SK-N-MC (cell line): ENCODE measurements at regions not wholly inside any gene's neighbourhood (a gene's known extent, or its start where the extent isn't known, plus 50 kb on each side); places are given as distances from the start of the nearest gene placed in this dataset.
"Not testable (repeated sequence)": the region's sequence is repeated elsewhere in the genome, so short reads cannot be mapped to it uniquely, and the experiment has no call there.

Experiments used
- DNase-seq: peaks from one replicate; pipeline ENCODE4 v3.0.0-alpha.2; 2011; ENCODE audit warnings: low read depth, low spot score
- H3K27ac ChIP-seq: fragments of 200-600 bp; sonication (generic); 2 replicates; pipeline ENCODE4 v1.5.1; 2016; ENCODE audit warnings: mixed run types
- H3K36me3 ChIP-seq: fragments of 200-600 bp; sonication (generic); 2 replicates; pipeline ENCODE4 v1.6.1; 2017; ENCODE audit warnings: antibody characterized with exemption, low read length, mixed read lengths; ENCODE audit not compliant: insufficient read depth
- H3K4me3 ChIP-seq: fragments of 200-600 bp; sonication (generic); 2 replicates; pipeline ENCODE4 v1.5.1; 2016
- H3K9ac ChIP-seq: fragments of 200-600 bp; sonication (generic); 2 replicates; pipeline ENCODE4 v1.8.0; 2017; ENCODE audit warnings: mixed run types, mixed read lengths; ENCODE audit not compliant: insufficient read length
- H3K9me3 ChIP-seq: fragments of 200-600 bp; sonication (generic); 2 replicates; pipeline ENCODE4 v1.6.1; 2017; ENCODE audit warnings: low read depth, mild to moderate bottlenecking, antibody characterized with exemption, low read length, moderate library complexity, mixed read lengths
- EZH2 ChIP-seq: fragments of 200-600 bp; sonication (generic); IDR thresholded peaks from one replicate; pipeline ENCODE4 v1.6.1; 2017; ENCODE audit warnings: antibody characterized with exemption
- FOXP2 ChIP-seq: optimal IDR thresholded peaks from 2 replicates; pipeline ENCODE3; 2011; ENCODE audit warnings: mild to moderate bottlenecking, moderate library complexity; ENCODE audit not compliant: insufficient read depth; ENCODE audit errors: extremely low read length, control extremely low read depth
- POLR2AphosphoS5 ChIP-seq: IDR thresholded peaks from 2 replicates; pipeline ENCODE4 v1.6.1; 2012; ENCODE audit warnings: mild to moderate bottlenecking, low read depth, low read length, borderline replicate concordance

- Histone ChIP-seq H3K9me3 (no peaks in the 10 kb centered on the region), H3K4me3 (no peak overlapping the region), H3K27ac (no peak overlapping the region), H3K36me3 (no peaks in the 10 kb centered on the region), H3K9ac (no peak overlapping the region)
- no peak for DNase-seq
- TF ChIP-seq FOXP2, result no peak
Measured at GRCh38 chr14:55851961-55852360, 266.2 kb upstream of the PELI2 start.

GRCh38 chr14:55855751-55856150, 262.5 kb upstream of the PELI2 start:
- H3K36me3 ChIP-seq, result no peaks in the 10 kb centered on the region
- no peak overlapping the region for H3K27ac ChIP-seq
- TF ChIP-seq POLR2AphosphoS5, result no peak
- TF ChIP-seq EZH2, result no peak
- TF ChIP-seq FOXP2, result no peak
- H3K9ac ChIP-seq, result no peak overlapping the region
- H3K4me3 ChIP-seq, result no peak overlapping the region
- no peak for DNase-seq
- peaks cover 7% of the 10 kb centered on the region; the same call in 1 of the 2 replicates for H3K9me3 ChIP-seq

- Histone ChIP-seq H3K27ac (no peak overlapping the region), H3K9ac (no peak overlapping the region), H3K36me3 (no peaks in the 10 kb centered on the region), H3K9me3 (peaks cover 11% of the 10 kb centered on the region; the same call in 1 of the 2 replicates), H3K4me3 (no peak overlapping the region)
- TF ChIP-seq EZH2 (no peak), FOXP2 (no peak), POLR2AphosphoS5 (no peak)
- DNase-seq, result no peak
Measured at GRCh38 chr14:55858604-55859003, 259.6 kb upstream of the PELI2 start.

- not testable (repeated sequence) for H3K36me3 ChIP-seq, H3K27ac ChIP-seq, H3K4me3 ChIP-seq, DNase-seq, H3K9ac ChIP-seq
- H3K9me3 ChIP-seq, result peaks cover 15% of the 10 kb centered on the region; the same call in 1 of the 2 replicates
Measured at GRCh38 chr14:55861561-55861960, 256.6 kb upstream of the PELI2 start.

GRCh38 chr14:55864890-55865655, 253.1 kb upstream of the PELI2 start:
- H3K4me3 ChIP-seq, result no peak overlapping the region
- no peak overlapping the region for H3K9ac ChIP-seq
- TF ChIP-seq EZH2, result no peak
- no peak for TF ChIP-seq POLR2AphosphoS5
- no peak for TF ChIP-seq FOXP2
- no peak overlapping the region for H3K27ac ChIP-seq
- DNase-seq, result no peak
- H3K9me3 ChIP-seq, result peaks cover 8% of the 10 kb centered on the region; the same call in 1 of the 2 replicates
- H3K36me3 ChIP-seq, result no peaks in the 10 kb centered on the region

- Histone ChIP-seq H3K4me3 (no peak overlapping the region), H3K9me3 (peaks cover 4% of the 10 kb centered on the region; the same call in 1 of the 2 replicates), H3K27ac (no peak overlapping the region), H3K9ac (no peak overlapping the region), H3K36me3 (no peaks in the 10 kb centered on the region)
- DNase-seq, result no peak
- no peak for TF ChIP-seq POLR2AphosphoS5
- no peak for TF ChIP-seq FOXP2
- TF ChIP-seq EZH2, result no peak
Measured at GRCh38 chr14:55867311-55867710, 250.9 kb upstream of the PELI2 start.

GRCh38 chr14:55867719-55868118, 250.5 kb upstream of the PELI2 start:
- no peak for DNase-seq
- Histone ChIP-seq H3K4me3 (no peak overlapping the region), H3K36me3 (no peaks in the 10 kb centered on the region), H3K9ac (no peak overlapping the region), H3K27ac (no peak overlapping the region), H3K9me3 (peaks cover 4% of the 10 kb centered on the region; the same call in 1 of the 2 replicates)
- TF ChIP-seq EZH2 (no peak), POLR2AphosphoS5 (no peak), FOXP2 (no peak)

- H3K27ac ChIP-seq, result no peak overlapping the region
- TF ChIP-seq POLR2AphosphoS5 (no peak), EZH2 (no peak), FOXP2 (no peak)
- H3K9ac ChIP-seq, result no peak overlapping the region
- H3K9me3 ChIP-seq, result peaks cover 2% of the 10 kb centered on the region; the same call in 1 of the 2 replicates
- no peak overlapping the region for H3K4me3 ChIP-seq
- no peak for DNase-seq
- no peaks in the 10 kb centered on the region for H3K36me3 ChIP-seq
Measured at GRCh38 chr14:55869397-55870049, 248.7 kb upstream of the PELI2 start.
